ENCODE measurements at regions not wholly inside any gene's neighbourhood (a gene's known extent, or its start where the extent isn't known, plus 50 kb on each side); places are given as distances from the start of the nearest gene placed in this dataset.

- DNase-seq (ENCODE audit: low read depth, low spot score), result no peak
Observed at GRCh38 chr12:24153079-24153478, 203.6 kb upstream of the SOX5 start.

GRCh38 chr12:24152270-24152669 lies 202.8 kb upstream of the SOX5 start:
- DNase-seq (ENCODE audit: low read depth, low spot score), result no peak

- DNase-seq (ENCODE audit: low read depth, low spot score), result no peak
Observed at GRCh38 chr12:24143928-24144327, 194.5 kb upstream of the SOX5 start.

GRCh38 chr12:24139035-24139434 lies 189.6 kb upstream of the SOX5 start:
- no peak for DNase-seq (ENCODE audit: low read depth, low spot score)

GRCh38 chr12:24138041-24138440 lies 188.6 kb upstream of the SOX5 start:
- DNase-seq (ENCODE audit: low read depth, low spot score), result no peak

- peak; percentile 55 for DNase-seq (ENCODE audit: low read depth, low spot score)
Observed at GRCh38 chr12:24135158-24135850, 185.8 kb upstream of the SOX5 start.

GRCh38 chr12:24134092-24134491 lies 184.6 kb upstream of the SOX5 start:
- DNase-seq (ENCODE audit: low read depth, low spot score), result no peak

GRCh38 chr12:24133384-24133783 lies 183.9 kb upstream of the SOX5 start:
- peak; percentile 91 for DNase-seq (ENCODE audit: low read depth, low spot score)

GRCh38 chr12:24127919-24128721 lies 178.7 kb upstream of the SOX5 start:
- no peak for DNase-seq (ENCODE audit: low read depth, low spot score)

- DNase-seq (ENCODE audit: low read depth, low spot score), result no peak
Observed at GRCh38 chr12:24125280-24125679, 175.8 kb upstream of the SOX5 start.

GRCh38 chr12:24121911-24122310 lies 172.4 kb upstream of the SOX5 start:
- DNase-seq (ENCODE audit: low read depth, low spot score), result no peak

- no peak for DNase-seq (ENCODE audit: low read depth, low spot score)
Observed at GRCh38 chr12:24118668-24119067, 169.2 kb upstream of the SOX5 start.

- DNase-seq (ENCODE audit: low read depth, low spot score), result no peak
Observed at GRCh38 chr12:24116548-24116947, 167.1 kb upstream of the SOX5 start.

- DNase-seq (ENCODE audit: low read depth, low spot score), result no peak
Observed at GRCh38 chr12:24113701-24114100, 164.2 kb upstream of the SOX5 start.

GRCh38 chr12:24111616-24112015 lies 162.1 kb upstream of the SOX5 start:
- DNase-seq (ENCODE audit: low read depth, low spot score), result no peak

GRCh38 chr12:24111086-24111485 lies 161.6 kb upstream of the SOX5 start:
- no peak for DNase-seq (ENCODE audit: low read depth, low spot score)

- DNase-seq (ENCODE audit: low read depth, low spot score), result no peak
Observed at GRCh38 chr12:24109381-24110039, 160.0 kb upstream of the SOX5 start.

- DNase-seq (ENCODE audit: low read depth, low spot score), result no peak
Observed at GRCh38 chr12:24102676-24103075, 153.2 kb upstream of the SOX5 start.

- DNase-seq (ENCODE audit: low read depth, low spot score), result no peak
Observed at GRCh38 chr12:24099576-24099975, 150.1 kb upstream of the SOX5 start.

GRCh38 chr12:24095245-24095644 lies 145.8 kb upstream of the SOX5 start:
- no peak for DNase-seq (ENCODE audit: low read depth, low spot score)

GRCh38 chr12:24089510-24089890 lies 140.0 kb upstream of the SOX5 start:
- DNase-seq (ENCODE audit: low read depth, low spot score), result no peak

GRCh38 chr12:24088751-24089509 lies 139.5 kb upstream of the SOX5 start:
- DNase-seq (ENCODE audit: low read depth, low spot score), result no peak

Measured in ELF-1 (cell line).